Transverse colon (tissue), 4 donors: ENCODE measurements at regions not wholly inside any gene's neighbourhood (a gene's known extent, or its start where the extent isn't known, plus 50 kb on each side); places are given as distances from the start of the nearest gene placed in this dataset.

Source experiments
- EP300 ChIP-seq: sonication (generic); formaldehyde crosslinking; IDR thresholded peaks from one replicate; pipeline ENCODE4 v1.6.1; 2017; ENCODE audit warnings: antibody characterized with exemption, low read depth
- POLR2A ChIP-seq: fragments of 450-650 bp; IDR thresholded peaks from one replicate; pipeline ENCODE4 v1.6.1; 2016; ENCODE audit warnings: antibody characterized with exemption, mild to moderate bottlenecking, moderate library complexity
- POLR2AphosphoS5 ChIP-seq, 3 donors: sonication (generic); formaldehyde crosslinking; IDR thresholded peaks; one replicate each; pipeline ENCODE4 v1.6.1; 2016; ENCODE audit warnings: antibody characterized with exemption in 3 of 3
- TF ChIP-seq, protein P1 (sequence below), 5 experiments: fragments of 200-600 bp in 3 of 5; fragments of 450-650 bp in 2 of 5; sonication (generic) in 3 of 5; IDR thresholded peaks; 1 replicate in 2 of 5; 2 replicates in 3 of 5; pipeline ENCODE4 v1.5.1; 2016 to 2017; ENCODE audit warnings: antibody characterized with exemption in 5 of 5, inconsistent platforms in 3 of 5, mild to moderate bottlenecking in 2 of 5, moderate library complexity in 1 of 5

DNA sequence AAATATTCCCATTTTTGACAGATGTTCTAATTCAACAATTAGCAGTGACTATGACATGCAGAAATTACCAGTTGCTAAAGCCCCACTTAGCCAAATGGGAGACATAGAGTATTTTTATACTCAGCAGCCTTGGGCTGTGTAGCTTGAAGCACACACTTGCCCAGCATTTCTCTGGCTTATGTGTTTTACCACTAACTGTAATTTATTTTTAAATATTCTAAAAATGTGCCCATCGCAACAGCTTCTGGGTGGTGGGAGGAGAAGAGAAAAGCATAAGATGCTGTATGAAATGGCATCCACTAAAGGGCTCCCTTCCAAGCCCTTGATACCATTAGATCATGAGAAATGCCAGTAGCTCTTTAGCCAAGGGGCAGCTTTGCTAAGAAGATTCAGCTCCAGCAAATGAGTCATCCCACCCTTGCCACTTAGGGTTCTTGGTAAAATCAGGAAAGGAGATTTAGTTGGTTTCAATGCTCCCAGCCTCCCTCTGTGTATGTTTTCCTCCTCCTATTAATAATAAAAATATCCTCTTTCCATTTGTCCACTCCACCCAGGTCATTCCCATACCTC lies 462.7 kb upstream of the DEPDC1 start:
- TF ChIP-seq EP300 (no peak), POLR2A (no peak), POLR2AphosphoS5 (IDR thresholded peaks at IDR 0.05) (no peak)
- TF ChIP-seq, protein P1, sequence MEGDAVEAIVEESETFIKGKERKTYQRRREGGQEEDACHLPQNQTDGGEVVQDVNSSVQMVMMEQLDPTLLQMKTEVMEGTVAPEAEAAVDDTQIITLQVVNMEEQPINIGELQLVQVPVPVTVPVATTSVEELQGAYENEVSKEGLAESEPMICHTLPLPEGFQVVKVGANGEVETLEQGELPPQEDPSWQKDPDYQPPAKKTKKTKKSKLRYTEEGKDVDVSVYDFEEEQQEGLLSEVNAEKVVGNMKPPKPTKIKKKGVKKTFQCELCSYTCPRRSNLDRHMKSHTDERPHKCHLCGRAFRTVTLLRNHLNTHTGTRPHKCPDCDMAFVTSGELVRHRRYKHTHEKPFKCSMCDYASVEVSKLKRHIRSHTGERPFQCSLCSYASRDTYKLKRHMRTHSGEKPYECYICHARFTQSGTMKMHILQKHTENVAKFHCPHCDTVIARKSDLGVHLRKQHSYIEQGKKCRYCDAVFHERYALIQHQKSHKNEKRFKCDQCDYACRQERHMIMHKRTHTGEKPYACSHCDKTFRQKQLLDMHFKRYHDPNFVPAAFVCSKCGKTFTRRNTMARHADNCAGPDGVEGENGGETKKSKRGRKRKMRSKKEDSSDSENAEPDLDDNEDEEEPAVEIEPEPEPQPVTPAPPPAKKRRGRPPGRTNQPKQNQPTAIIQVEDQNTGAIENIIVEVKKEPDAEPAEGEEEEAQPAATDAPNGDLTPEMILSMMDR (IDR thresholded peaks at IDR 0.05) = no peak
